Progenitor cell of endocrine pancreas (in vitro differentiated cells): ENCODE measurements at regions not wholly inside any gene's neighbourhood (a gene's known extent, or its start where the extent isn't known, plus 50 kb on each side); places are given as distances from the start of the nearest gene placed in this dataset.

Experiments
- DNase-seq: peaks from one replicate; pipeline ENCODE4 v3.0.0; 2021; ENCODE audit warnings: low spot score; ENCODE audit not compliant: unreplicated experiment
- H3K27ac Mint-ChIP-seq: 2 replicates; pipeline ENCODE4 v1.8.0; 2021; ENCODE audit warnings: mild to moderate bottlenecking, moderate library complexity, mixed read lengths
- H3K27me3 Mint-ChIP-seq: 2 replicates; pipeline ENCODE4 v1.8.0; 2021; ENCODE audit warnings: mixed read lengths
- H3K36me3 Mint-ChIP-seq: 2 replicates; pipeline ENCODE4 v1.8.0; 2022; ENCODE audit warnings: mixed read lengths; ENCODE audit not compliant: insufficient read depth
- H3K4me1 Mint-ChIP-seq: 2 replicates; pipeline ENCODE4 v1.8.0; 2021; ENCODE audit warnings: low read depth, mixed read lengths
- H3K4me3 Mint-ChIP-seq: 2 replicates; pipeline ENCODE4 v1.8.0; 2021; ENCODE audit warnings: low read depth, mild to moderate bottlenecking, moderate library complexity, mixed read lengths
- H3K9me3 Mint-ChIP-seq: 2 replicates; pipeline ENCODE4 v1.8.0; 2021; ENCODE audit warnings: low read depth, mixed read lengths
- CTCF ChIP-seq: fragments of 200-600 bp; sonication (generic); IDR thresholded peaks from one replicate; pipeline ENCODE4 v1.5.0; 2021; ENCODE audit warnings: antibody characterized with exemption, mild to moderate bottlenecking; ENCODE audit not compliant: unreplicated experiment

GRCh38 chr7:79658304-79658703 lies 204.8 kb upstream of the MAGI2 start:
- Mint-ChIP-seq H3K27me3 (no peaks in the 10 kb centered on the region), H3K4me1 (peaks cover 2% of the 10 kb centered on the region), H3K9me3 (no peaks in the 10 kb centered on the region), H3K4me3 (no peak overlapping the region), H3K27ac (no peak overlapping the region), H3K36me3 (no peaks in the 10 kb centered on the region)
- no peak for TF ChIP-seq CTCF
- DNase-seq = no peak

GRCh38 chr7:79653136-79653631 lies 199.7 kb upstream of the MAGI2 start:
- Mint-ChIP-seq H3K27ac (no peak overlapping the region), H3K4me3 (no peak overlapping the region), H3K36me3 (no peaks in the 10 kb centered on the region), H3K4me1 (no peaks in the 10 kb centered on the region), H3K9me3 (no peaks in the 10 kb centered on the region), H3K27me3 (no peaks in the 10 kb centered on the region)
- DNase-seq = no peak
- no peak for TF ChIP-seq CTCF

- no peaks in the 10 kb centered on the region for H3K27me3 Mint-ChIP-seq
- H3K36me3 Mint-ChIP-seq = no peaks in the 10 kb centered on the region
- H3K9me3 Mint-ChIP-seq = no peaks in the 10 kb centered on the region
- no peaks in the 10 kb centered on the region for H3K4me1 Mint-ChIP-seq
- H3K4me3 Mint-ChIP-seq = no peak overlapping the region
- no peak for DNase-seq
- no peak for TF ChIP-seq CTCF
- H3K27ac Mint-ChIP-seq = no peak overlapping the region
These were observed 199.2 kb upstream of the MAGI2 start for GRCh38 chr7:79652619-79653018.

- no peaks in the 10 kb centered on the region for H3K9me3 Mint-ChIP-seq
- H3K27ac Mint-ChIP-seq = no peak overlapping the region
- no peaks in the 10 kb centered on the region for H3K4me1 Mint-ChIP-seq
- no peaks in the 10 kb centered on the region for H3K36me3 Mint-ChIP-seq
- no peaks in the 10 kb centered on the region for H3K27me3 Mint-ChIP-seq
- TF ChIP-seq CTCF = no peak
- H3K4me3 Mint-ChIP-seq = no peak overlapping the region
- no peak for DNase-seq
These were observed 194.2 kb upstream of the MAGI2 start for GRCh38 chr7:79647711-79648110.

- Mint-ChIP-seq H3K27ac (no peak overlapping the region), H3K27me3 (no peaks in the 10 kb centered on the region), H3K4me3 (no peak overlapping the region), H3K36me3 (no peaks in the 10 kb centered on the region), H3K4me1 (no peaks in the 10 kb centered on the region), H3K9me3 (no peaks in the 10 kb centered on the region)
- no peak for DNase-seq
- no peak for TF ChIP-seq CTCF
These were observed 192.8 kb upstream of the MAGI2 start for GRCh38 chr7:79646278-79646677.
